OCI-LY1 (cell line): ENCODE measurements at regions not wholly inside any gene's neighbourhood (a gene's known extent, or its start where the extent isn't known, plus 50 kb on each side); places are given as distances from the start of the nearest gene placed in this dataset.

Experiments used
- H2AFZ ChIP-seq: fragments of 200-600 bp; sonication (generic), shearing (Covaris generic); 2 replicates; pipeline ENCODE4 v1.6.0; 2014; ENCODE audit warnings: antibody characterized with exemption, mild to moderate bottlenecking, low read length
- H3F3A ChIP-seq: fragments of 200-600 bp; sonication (generic), shearing (Covaris generic); 2 replicates; pipeline ENCODE4 v1.6.0; 2014; ENCODE audit warnings: mild to moderate bottlenecking, antibody characterized with exemption, low read length, moderate library complexity; ENCODE audit not compliant: insufficient read depth
- H3K27ac ChIP-seq: fragments of 200-600 bp; sonication (generic); 2 replicates; pipeline ENCODE4 v1.5.1; 2014; ENCODE audit warnings: low read length, mixed run types, mild to moderate bottlenecking, low read depth; ENCODE audit not compliant: poor library complexity, severe bottlenecking
- H3K27me3 ChIP-seq: fragments of 200-600 bp; sonication (generic); 2 replicates; pipeline ENCODE4 v1.6.0; 2014; ENCODE audit warnings: antibody characterized with exemption, mild to moderate bottlenecking, low read length, moderate library complexity; ENCODE audit not compliant: insufficient read depth
- H3K36me3 ChIP-seq: fragments of 200-600 bp; sonication (generic); 2 replicates; pipeline ENCODE4 v1.6.1; 2014; ENCODE audit warnings: mild to moderate bottlenecking, antibody characterized with exemption, low read length, moderate library complexity, mixed read lengths; ENCODE audit not compliant: insufficient read depth
- H3K4me1 ChIP-seq: fragments of 200-600 bp; sonication (generic); 2 replicates; pipeline ENCODE4 v1.5.1; 2014; ENCODE audit warnings: mild to moderate bottlenecking, low read length, moderate library complexity; ENCODE audit not compliant: insufficient read depth, severe bottlenecking
- H3K4me2 ChIP-seq: fragments of 200-600 bp; sonication (generic), shearing (Covaris generic); 2 replicates; pipeline ENCODE4 v1.6.1; 2014; ENCODE audit warnings: low read length
- H3K4me3 ChIP-seq: fragments of 200-600 bp; sonication (generic); 2 replicates; pipeline ENCODE4 v1.5.1; 2014; ENCODE audit warnings: low read length, low read depth, mild to moderate bottlenecking, mixed read lengths; ENCODE audit not compliant: poor library complexity, severe bottlenecking
- H3K79me2 ChIP-seq: fragments of 200-600 bp; shearing (Covaris generic); 2 replicates; pipeline ENCODE4 v1.6.1; 2016; ENCODE audit warnings: mixed run types, low read length, mixed read lengths; ENCODE audit not compliant: insufficient read depth
- H3K9ac ChIP-seq: fragments of 200-600 bp; sonication (generic), shearing (Covaris generic); 2 replicates; pipeline ENCODE4 v1.6.1; 2014; ENCODE audit warnings: mild to moderate bottlenecking, low read length, mixed read lengths
- H3K9me2 ChIP-seq: fragments of 200-600 bp; sonication (generic), shearing (Covaris generic); 2 replicates; pipeline ENCODE4 v1.6.1; 2014; ENCODE audit warnings: low read depth, mild to moderate bottlenecking, low read length, mixed read lengths
- H3K9me3 ChIP-seq: fragments of 200-600 bp; shearing (Covaris generic); 2 replicates; pipeline ENCODE4 v1.6.1; 2014; ENCODE audit warnings: low read length, mixed read lengths
- H4K20me1 ChIP-seq: fragments of 200-600 bp; sonication (generic), shearing (Covaris generic); 2 replicates; pipeline ENCODE4 v1.6.0; 2016; ENCODE audit warnings: mild to moderate bottlenecking, low read length; ENCODE audit not compliant: insufficient read depth
- EZH2 ChIP-seq: fragments of 200-600 bp; sonication (generic), shearing (Covaris generic); IDR thresholded peaks from 2 replicates; pipeline ENCODE4 v1.8.0; 2017; ENCODE audit warnings: borderline replicate concordance, mixed run types, mild to moderate bottlenecking, antibody characterized with exemption, low read length, moderate library complexity, mixed read lengths
- TF ChIP-seq, protein P1 (sequence below): fragments of 200-600 bp; sonication (generic), shearing (Covaris generic); IDR thresholded peaks from 2 replicates; pipeline ENCODE4 v1.5.1; 2017; ENCODE audit warnings: mild to moderate bottlenecking, antibody characterized with exemption, low read length, moderate library complexity, mixed read lengths

DNA sequence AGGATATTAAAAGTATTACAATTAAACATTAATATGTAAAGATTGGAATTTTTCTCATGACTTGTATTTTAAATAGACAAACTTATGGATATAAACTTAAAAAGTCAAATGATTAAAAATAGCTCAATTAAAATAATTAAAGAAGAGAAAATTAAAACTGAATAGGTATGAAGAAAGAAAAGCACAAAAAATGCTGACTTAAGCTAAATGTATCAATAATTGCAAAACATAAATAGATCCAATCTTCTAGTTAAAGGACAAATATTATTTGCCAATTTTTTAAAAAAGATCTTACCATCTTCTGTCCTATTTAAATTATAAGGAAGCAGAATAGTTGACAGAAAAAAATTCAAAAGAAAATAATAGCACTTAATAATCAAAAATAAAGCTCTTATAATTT lies 646.3 kb upstream of the ANKRD30A start:
- H3K27ac ChIP-seq: no peak overlapping the region
- H3K4me2 ChIP-seq: no peak overlapping the region
- no peaks in the 10 kb centered on the region for H3K79me2 ChIP-seq
- no peaks in the 10 kb centered on the region for H3K9me2 ChIP-seq
- no peak overlapping the region for H3K9ac ChIP-seq
- no peak overlapping the region for H2AFZ ChIP-seq
- H3K4me3 ChIP-seq: no peak overlapping the region
- no peaks in the 10 kb centered on the region for H3K27me3 ChIP-seq
- no peaks in the 10 kb centered on the region for H3F3A ChIP-seq
- no peaks in the 10 kb centered on the region for H3K4me1 ChIP-seq
- no peaks in the 10 kb centered on the region for H3K36me3 ChIP-seq
- H4K20me1 ChIP-seq: no peaks in the 10 kb centered on the region
- no peak for TF ChIP-seq EZH2
- TF ChIP-seq, protein P1, sequence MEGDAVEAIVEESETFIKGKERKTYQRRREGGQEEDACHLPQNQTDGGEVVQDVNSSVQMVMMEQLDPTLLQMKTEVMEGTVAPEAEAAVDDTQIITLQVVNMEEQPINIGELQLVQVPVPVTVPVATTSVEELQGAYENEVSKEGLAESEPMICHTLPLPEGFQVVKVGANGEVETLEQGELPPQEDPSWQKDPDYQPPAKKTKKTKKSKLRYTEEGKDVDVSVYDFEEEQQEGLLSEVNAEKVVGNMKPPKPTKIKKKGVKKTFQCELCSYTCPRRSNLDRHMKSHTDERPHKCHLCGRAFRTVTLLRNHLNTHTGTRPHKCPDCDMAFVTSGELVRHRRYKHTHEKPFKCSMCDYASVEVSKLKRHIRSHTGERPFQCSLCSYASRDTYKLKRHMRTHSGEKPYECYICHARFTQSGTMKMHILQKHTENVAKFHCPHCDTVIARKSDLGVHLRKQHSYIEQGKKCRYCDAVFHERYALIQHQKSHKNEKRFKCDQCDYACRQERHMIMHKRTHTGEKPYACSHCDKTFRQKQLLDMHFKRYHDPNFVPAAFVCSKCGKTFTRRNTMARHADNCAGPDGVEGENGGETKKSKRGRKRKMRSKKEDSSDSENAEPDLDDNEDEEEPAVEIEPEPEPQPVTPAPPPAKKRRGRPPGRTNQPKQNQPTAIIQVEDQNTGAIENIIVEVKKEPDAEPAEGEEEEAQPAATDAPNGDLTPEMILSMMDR: no peak
- H3K9me3 ChIP-seq: no peaks in the 10 kb centered on the region

DNA sequence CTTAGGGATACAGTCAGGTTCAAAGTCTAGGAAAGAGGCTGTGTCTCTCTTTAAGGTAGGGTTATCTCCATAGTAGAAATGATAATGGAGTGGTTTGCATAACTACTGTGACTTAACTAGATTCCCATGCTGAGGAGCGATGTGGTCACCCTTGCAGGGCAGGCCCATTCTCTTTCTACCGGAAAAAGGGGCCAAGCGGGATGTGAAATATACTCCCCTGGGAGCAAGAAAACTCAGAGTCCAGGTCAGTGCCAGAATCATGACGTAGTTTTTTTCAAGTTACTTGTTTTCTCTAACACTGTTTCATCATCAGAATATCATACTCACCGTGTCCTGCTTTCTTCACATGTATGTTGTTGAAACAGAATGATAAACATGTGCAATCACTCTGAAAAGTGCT lies 649.0 kb upstream of the ANKRD30A start:
- Histone ChIP-seq H3K4me3 (no peak overlapping the region), H3K79me2 (no peaks in the 10 kb centered on the region), H4K20me1 (no peaks in the 10 kb centered on the region), H3K27me3 (no peaks in the 10 kb centered on the region), H3F3A (no peaks in the 10 kb centered on the region), H3K4me1 (no peaks in the 10 kb centered on the region), H2AFZ (no peak overlapping the region), H3K36me3 (no peaks in the 10 kb centered on the region), H3K9me3 (no peaks in the 10 kb centered on the region), H3K4me2 (no peak overlapping the region), H3K9me2 (no peaks in the 10 kb centered on the region), H3K9ac (no peak overlapping the region), H3K27ac (no peak overlapping the region)
- TF ChIP-seq, protein P1: no peak
- no peak for TF ChIP-seq EZH2

- Histone ChIP-seq H3K9me2 (no peaks in the 10 kb centered on the region), H3K9me3 (no peaks in the 10 kb centered on the region), H3K4me1 (no peaks in the 10 kb centered on the region), H2AFZ (no peak overlapping the region), H3K4me3 (no peak overlapping the region), H3K27me3 (no peaks in the 10 kb centered on the region), H3F3A (no peaks in the 10 kb centered on the region), H3K27ac (no peak overlapping the region), H3K9ac (no peak overlapping the region), H3K4me2 (no peak overlapping the region), H3K36me3 (no peaks in the 10 kb centered on the region), H3K79me2 (no peaks in the 10 kb centered on the region), H4K20me1 (no peaks in the 10 kb centered on the region)
- TF ChIP-seq, protein P1: no peak
- no peak for TF ChIP-seq EZH2
Observed at GRCh38 chr10:36475746-36476145, 649.7 kb upstream of the ANKRD30A start.
